Neural cell (in vitro differentiated cells): ENCODE measurements at regions not wholly inside any gene's neighbourhood (a gene's known extent, or its start where the extent isn't known, plus 50 kb on each side); places are given as distances from the start of the nearest gene placed in this dataset.

Experiments used
- H2AFZ ChIP-seq: fragments of 200-600, 300-800 bp; sonication (generic), shearing (Covaris generic); 2 replicates; pipeline ENCODE4 v1.6.0; 2014; ENCODE audit warnings: low read depth, mild to moderate bottlenecking, antibody characterized with exemption, low read length, moderate library complexity
- H3F3A ChIP-seq: fragments of 200-600 bp; shearing (Covaris generic); 2 replicates; pipeline ENCODE4 v1.6.1; 2016; ENCODE audit warnings: mild to moderate bottlenecking, moderate library complexity, mixed read lengths, antibody characterized with exemption, low read length; ENCODE audit not compliant: insufficient read depth, poor library complexity, severe bottlenecking
- H3K27ac ChIP-seq: fragments of 200-600, 300-800 bp; sonication (generic), shearing (Covaris generic); 2 replicates; pipeline ENCODE4 v1.5.1; 2014; ENCODE audit warnings: mild to moderate bottlenecking, low read length, moderate library complexity
- H3K27me3 ChIP-seq: fragments of 300-800, 200-600 bp; sonication (generic), shearing (Covaris generic); 2 replicates; pipeline ENCODE4 v1.6.0; 2014; ENCODE audit warnings: mild to moderate bottlenecking, low read depth, low read length, moderate library complexity; ENCODE audit not compliant: insufficient read depth
- H3K36me3 ChIP-seq: fragments of 300-800, 200-600 bp; sonication (generic), shearing (Covaris generic); 2 replicates; pipeline ENCODE4 v1.5.1; 2014; ENCODE audit warnings: mild to moderate bottlenecking, antibody characterized with exemption, low read length, moderate library complexity; ENCODE audit not compliant: insufficient read depth
- H3K4me2 ChIP-seq: fragments of 300-800, 200-600 bp; sonication (generic), shearing (Covaris generic); 2 replicates; pipeline ENCODE4 v1.6.0; 2014; ENCODE audit warnings: mild to moderate bottlenecking, low read length
- H3K4me3 ChIP-seq: fragments of 300-800, 200-600 bp; sonication (generic), shearing (Covaris generic); 2 replicates; pipeline ENCODE4 v1.5.1; 2014; ENCODE audit warnings: mild to moderate bottlenecking, low read length, moderate library complexity
- H3K79me2 ChIP-seq: fragments of 200-600 bp; shearing (Covaris generic); replicated peaks from 2 replicates; pipeline ENCODE4 v1.6.0; 2014; ENCODE audit warnings: mild to moderate bottlenecking, low read length, moderate library complexity; ENCODE audit not compliant: insufficient read depth
- H3K9ac ChIP-seq: fragments of 300-800, 200-600 bp; sonication (generic), shearing (Covaris generic); 2 replicates; pipeline ENCODE4 v1.6.1; 2016; ENCODE audit warnings: mild to moderate bottlenecking, low read length, mixed read lengths
- H3K9me2 ChIP-seq: fragments of 200-600 bp; shearing (Covaris generic); 2 replicates; pipeline ENCODE4 v1.6.1; 2016; ENCODE audit warnings: mild to moderate bottlenecking, low read length, mixed read lengths; ENCODE audit not compliant: insufficient read depth
- H3K9me3 ChIP-seq: fragments of 200-600, 300-800 bp; sonication (generic), shearing (Covaris generic); 2 replicates; pipeline ENCODE4 v1.6.1; 2016; ENCODE audit warnings: mild to moderate bottlenecking, mixed run types, low read length, moderate library complexity, mixed read lengths
- H4K20me1 ChIP-seq: fragments of 200-600 bp; shearing (Covaris generic); 2 replicates; pipeline ENCODE4 v1.6.1; 2016; ENCODE audit warnings: mild to moderate bottlenecking, mixed run types; ENCODE audit not compliant: insufficient read depth
- EP300 ChIP-seq: fragments of 450-650 bp; conservative IDR thresholded peaks from 2 replicates; pipeline ENCODE4 v1.6.1; 2014; ENCODE audit warnings: antibody characterized with exemption, mild to moderate bottlenecking, moderate library complexity; ENCODE audit not compliant: poor library complexity, severe bottlenecking
- EZH2 ChIP-seq: fragments of 200-600, 300-800 bp; shearing (Covaris generic), sonication (generic); IDR thresholded peaks from 2 replicates; pipeline ENCODE4 v1.6.1; 2014; ENCODE audit warnings: antibody characterized with exemption, low read length, borderline replicate concordance, mild to moderate bottlenecking; ENCODE audit not compliant: insufficient read depth, poor library complexity, severe bottlenecking
- MXI1 ChIP-seq: fragments of 450-650 bp; conservative IDR thresholded peaks from 2 replicates; pipeline ENCODE4 v1.6.1; 2014; ENCODE audit warnings: antibody characterized with exemption, mild to moderate bottlenecking; ENCODE audit not compliant: poor library complexity, severe bottlenecking
- POLR2AphosphoS5 ChIP-seq: IDR thresholded peaks from 2 replicates; pipeline ENCODE4 v1.6.1; 2012
- RAD21 ChIP-seq: fragments of 450-650 bp; conservative IDR thresholded peaks from 2 replicates; pipeline ENCODE4 v1.6.1; 2014; ENCODE audit warnings: antibody characterized with exemption, mild to moderate bottlenecking, moderate library complexity
- REST ChIP-seq: IDR thresholded peaks from 2 replicates; pipeline ENCODE4 v1.6.1; 2012; ENCODE audit warnings: borderline replicate concordance
- SMC3 ChIP-seq: fragments of 450-650 bp; conservative IDR thresholded peaks from 2 replicates; pipeline ENCODE4 v1.6.1; 2014; ENCODE audit warnings: antibody characterized with exemption, mild to moderate bottlenecking, moderate library complexity; ENCODE audit not compliant: poor library complexity
- TAF1 ChIP-seq: IDR thresholded peaks from 2 replicates; pipeline ENCODE4 v1.6.1; 2012; ENCODE audit warnings: low read depth
- TF ChIP-seq, protein P1 (sequence below): fragments of 450-650 bp; IDR thresholded peaks from 2 replicates; pipeline ENCODE4 v1.5.1; 2014; ENCODE audit warnings: antibody characterized with exemption, mild to moderate bottlenecking, moderate library complexity; ENCODE audit not compliant: poor library complexity, severe bottlenecking

DNA sequence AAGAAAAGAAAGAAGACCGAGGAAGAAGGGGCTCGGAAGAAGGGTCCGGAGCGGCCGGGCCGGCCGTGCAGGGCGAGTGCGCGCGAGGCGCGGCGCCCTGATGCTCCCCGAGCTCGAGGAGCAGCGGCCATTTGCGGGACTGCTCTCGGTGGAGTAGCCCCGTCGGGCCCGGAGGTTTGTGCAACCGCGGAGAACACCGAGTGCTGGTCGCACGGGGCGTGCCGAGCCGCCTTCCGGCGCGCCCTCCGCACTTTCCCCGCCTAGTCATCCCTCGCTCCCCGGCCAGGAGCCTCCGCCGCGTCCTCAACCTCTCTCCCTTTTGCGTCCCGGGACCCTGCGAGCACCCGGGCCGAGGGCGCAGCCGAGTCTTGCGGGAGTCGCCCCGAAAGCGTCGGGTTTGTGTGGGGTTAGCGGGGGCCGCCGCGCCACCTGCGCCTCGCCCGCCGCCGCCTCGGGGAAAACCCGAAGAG lies 127.4 kb downstream of the LAS1L start:
- Histone ChIP-seq H4K20me1 (no peaks in the 10 kb centered on the region), H3K27ac (no peak overlapping the region), H3K4me3 (peak overlapping the region; percentile 61)

GRCh38 chrX:65406532-65406931 lies 128.1 kb downstream of the LAS1L start:
- Histone ChIP-seq H3K27ac (no peak overlapping the region), H3K9me3 (no peaks in the 10 kb centered on the region), H3K79me2 (no peaks in the 10 kb centered on the region), H3F3A (no peaks in the 10 kb centered on the region), H2AFZ (no peak overlapping the region), H3K4me3 (peak overlapping the region; percentile 61), H3K9ac (no peak overlapping the region), H3K9me2 (no peaks in the 10 kb centered on the region), H3K4me2 (no peak overlapping the region), H3K27me3 (no peaks in the 10 kb centered on the region), H4K20me1 (no peaks in the 10 kb centered on the region), H3K36me3 (no peaks in the 10 kb centered on the region)
- TF ChIP-seq EP300 (no peak), TAF1 (no peak), REST (no peak), POLR2AphosphoS5 (no peak), MXI1 (no peak), EZH2 (no peak), RAD21 (no peak)
- TF ChIP-seq, protein P1, sequence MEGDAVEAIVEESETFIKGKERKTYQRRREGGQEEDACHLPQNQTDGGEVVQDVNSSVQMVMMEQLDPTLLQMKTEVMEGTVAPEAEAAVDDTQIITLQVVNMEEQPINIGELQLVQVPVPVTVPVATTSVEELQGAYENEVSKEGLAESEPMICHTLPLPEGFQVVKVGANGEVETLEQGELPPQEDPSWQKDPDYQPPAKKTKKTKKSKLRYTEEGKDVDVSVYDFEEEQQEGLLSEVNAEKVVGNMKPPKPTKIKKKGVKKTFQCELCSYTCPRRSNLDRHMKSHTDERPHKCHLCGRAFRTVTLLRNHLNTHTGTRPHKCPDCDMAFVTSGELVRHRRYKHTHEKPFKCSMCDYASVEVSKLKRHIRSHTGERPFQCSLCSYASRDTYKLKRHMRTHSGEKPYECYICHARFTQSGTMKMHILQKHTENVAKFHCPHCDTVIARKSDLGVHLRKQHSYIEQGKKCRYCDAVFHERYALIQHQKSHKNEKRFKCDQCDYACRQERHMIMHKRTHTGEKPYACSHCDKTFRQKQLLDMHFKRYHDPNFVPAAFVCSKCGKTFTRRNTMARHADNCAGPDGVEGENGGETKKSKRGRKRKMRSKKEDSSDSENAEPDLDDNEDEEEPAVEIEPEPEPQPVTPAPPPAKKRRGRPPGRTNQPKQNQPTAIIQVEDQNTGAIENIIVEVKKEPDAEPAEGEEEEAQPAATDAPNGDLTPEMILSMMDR, result no peak

More for the DNA sequence above, 127.4 kb downstream of the LAS1L start:
- Histone ChIP-seq H3K79me2 (no peaks in the 10 kb centered on the region), H3K27me3 (no peaks in the 10 kb centered on the region), H3K9me2 (no peaks in the 10 kb centered on the region), H3F3A (no peaks in the 10 kb centered on the region), H3K4me2 (no peak overlapping the region), H3K36me3 (no peaks in the 10 kb centered on the region), H2AFZ (no peak overlapping the region), H3K9me3 (no peaks in the 10 kb centered on the region), H3K9ac (no peak overlapping the region)
- TF ChIP-seq EZH2, result no peak
- no peak for TF ChIP-seq TAF1
- no peak for TF ChIP-seq REST
- no peak for TF ChIP-seq EP300
- no peak for TF ChIP-seq POLR2AphosphoS5
- TF ChIP-seq, protein P1, result no peak
- no peak for TF ChIP-seq RAD21
- no peak for TF ChIP-seq MXI1
- no peak for TF ChIP-seq SMC3
